ENCODE measurements at regions not wholly inside any gene's neighbourhood (a gene's known extent, or its start where the extent isn't known, plus 50 kb on each side); places are given as distances from the start of the nearest gene placed in this dataset.

GRCh38 chr2:215882689-215883088, 130.7 kb downstream of the MREG start:
- TF ChIP-seq CTCF (IDR thresholded peaks at IDR 0.05; ENCODE audit: borderline replicate concordance, insufficient read depth, low read depth, low read length): no peak
- H3K4me3 ChIP-seq (ENCODE audit: low read depth, low read length): no peak overlapping the region

GRCh38 chr2:215881582-215881981, 131.8 kb downstream of the MREG start:
- H3K4me3 ChIP-seq (ENCODE audit: low read depth, low read length): no peak overlapping the region
- TF ChIP-seq CTCF (IDR thresholded peaks at IDR 0.05; ENCODE audit: borderline replicate concordance, insufficient read depth, low read depth, low read length): no peak

DNA sequence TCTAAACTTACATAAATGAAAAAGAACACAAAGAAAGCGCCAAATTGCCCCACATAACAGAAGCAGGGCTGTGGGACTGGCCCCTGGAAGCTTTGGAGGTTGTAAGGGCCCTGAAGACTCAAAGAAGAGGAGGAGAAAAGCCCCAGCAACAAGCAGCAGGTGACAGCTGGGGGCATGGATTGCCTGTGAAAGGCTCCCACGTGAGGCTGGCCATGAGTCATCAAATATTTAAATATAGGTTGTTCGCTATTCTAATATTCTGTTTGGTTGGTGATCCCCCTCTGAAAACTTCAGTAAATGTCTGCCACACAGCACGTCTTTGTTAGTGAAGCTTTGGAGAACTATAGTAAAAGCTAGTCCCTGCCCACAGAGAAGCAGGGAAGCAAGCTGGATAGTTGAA, 132.4 kb downstream of the MREG start:
- TF ChIP-seq CTCF (IDR thresholded peaks at IDR 0.05; ENCODE audit: borderline replicate concordance, insufficient read depth, low read depth, low read length): no peak
- no peak overlapping the region for H3K4me3 ChIP-seq (ENCODE audit: low read depth, low read length)

DNA sequence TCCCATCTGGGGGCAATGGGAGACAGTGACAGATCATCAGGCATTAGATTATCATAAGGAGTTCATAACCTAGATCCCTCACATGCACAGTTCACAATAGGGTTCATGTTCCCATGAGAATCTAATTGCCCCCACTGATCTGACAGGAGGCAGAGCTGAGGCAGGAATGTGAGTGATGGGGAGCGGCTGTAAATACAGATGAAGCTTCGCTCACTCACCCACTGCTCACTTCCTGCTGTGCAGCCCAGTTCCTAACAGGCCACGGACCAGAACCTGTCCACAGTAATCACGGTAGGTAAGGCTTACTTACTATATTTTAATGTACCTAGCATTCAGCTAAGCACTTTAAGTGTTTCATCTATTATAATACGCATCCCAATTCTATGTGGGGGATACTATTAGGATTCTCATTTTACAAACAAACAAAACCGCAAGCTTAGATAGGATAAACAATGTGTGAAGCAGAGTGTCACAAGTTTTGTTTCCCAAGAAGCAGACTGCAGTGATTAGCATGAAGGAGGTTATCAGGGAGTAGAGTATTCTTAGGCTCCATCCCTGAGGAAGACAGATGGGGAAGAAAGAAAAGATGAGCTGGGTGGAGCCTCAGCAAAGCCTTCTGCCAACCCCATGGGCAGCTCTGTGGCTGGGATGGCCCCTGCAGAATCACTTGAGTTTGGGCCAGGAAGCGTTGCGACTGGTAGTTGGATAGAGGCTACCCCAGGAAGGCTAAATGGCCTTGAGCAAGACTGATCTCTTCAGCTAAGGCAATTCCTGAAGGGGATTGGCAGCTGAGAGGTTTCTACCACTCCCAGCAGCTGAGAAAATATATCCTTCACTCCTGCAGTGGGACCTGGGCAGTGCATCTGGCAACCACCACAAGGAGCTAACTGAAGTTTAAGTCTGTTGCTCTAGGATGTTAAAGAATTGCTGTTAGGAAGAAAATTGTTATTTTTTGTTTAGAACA, 133.1 kb downstream of the MREG start:
- no peak for TF ChIP-seq CTCF (IDR thresholded peaks at IDR 0.05; ENCODE audit: borderline replicate concordance, insufficient read depth, low read depth, low read length)
- H3K4me3 ChIP-seq (ENCODE audit: low read depth, low read length): no peak overlapping the region

DNA sequence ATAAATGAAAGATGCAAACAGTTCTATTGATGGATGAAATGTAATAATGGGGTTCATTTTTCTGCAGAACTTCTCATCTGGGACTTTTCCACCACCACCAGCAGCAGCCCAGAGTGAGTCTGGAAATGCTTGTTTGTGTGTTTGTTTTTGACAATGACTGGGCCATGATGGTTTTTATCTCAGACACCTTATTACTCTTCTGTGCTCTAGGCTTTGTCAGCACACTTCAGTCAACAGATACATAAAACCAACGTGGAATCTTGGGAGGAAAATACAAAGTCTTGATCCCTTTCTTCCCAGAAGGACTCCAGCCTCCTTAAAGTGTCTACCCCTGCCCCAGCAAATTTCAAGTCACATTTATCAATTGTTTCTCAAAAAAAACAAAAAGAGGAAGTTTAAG, 134.0 kb downstream of the MREG start:
- TF ChIP-seq CTCF (IDR thresholded peaks at IDR 0.05; ENCODE audit: borderline replicate concordance, insufficient read depth, low read depth, low read length): no peak
- H3K4me3 ChIP-seq (ENCODE audit: low read depth, low read length): no peak overlapping the region

- no peak overlapping the region for H3K4me3 ChIP-seq (ENCODE audit: low read depth, low read length)
- TF ChIP-seq CTCF (IDR thresholded peaks at IDR 0.05; ENCODE audit: borderline replicate concordance, insufficient read depth, low read depth, low read length): no peak
Measured at GRCh38 chr2:215878476-215879063, 134.8 kb downstream of the MREG start.

- no peak for TF ChIP-seq CTCF (IDR thresholded peaks at IDR 0.05; ENCODE audit: borderline replicate concordance, insufficient read depth, low read depth, low read length)
Measured at GRCh38 chr2:215876937-215877238, 136.5 kb downstream of the MREG start.

More at GRCh38 chr2:215876937-215877238, 136.5 kb downstream of the MREG start:
- H3K4me3 ChIP-seq (ENCODE audit: low read depth, low read length): no peak overlapping the region
